Urinary bladder (tissue), 3 donors: ENCODE measurements at regions not wholly inside any gene's neighbourhood (a gene's known extent, or its start where the extent isn't known, plus 50 kb on each side); places are given as distances from the start of the nearest gene placed in this dataset.
"Not testable (repeated sequence)": the region's sequence is repeated elsewhere in the genome, so short reads cannot be mapped to it uniquely, and the experiment has no call there.

Experiments
- DNase-seq: peaks from one replicate; pipeline ENCODE4 v3.0.0-alpha.2; 2015; ENCODE audit errors: extremely low spot score
- H3K27ac ChIP-seq: one replicate; pipeline ENCODE4 v1.5.1; 2013; ENCODE audit warnings: low read depth, mild to moderate bottlenecking, moderate library complexity
- H3K36me3 ChIP-seq: one replicate; pipeline ENCODE4 v1.6.1; 2013; ENCODE audit warnings: mild to moderate bottlenecking, moderate library complexity; ENCODE audit not compliant: insufficient read depth
- H3K4me1 ChIP-seq: one replicate; pipeline ENCODE4 v1.6.1; 2013; ENCODE audit warnings: mild to moderate bottlenecking, moderate library complexity; ENCODE audit not compliant: insufficient read depth
- H3K4me3 ChIP-seq: one replicate; pipeline ENCODE4 v1.5.1; 2013; ENCODE audit warnings: low read depth, low read length
- WGBS: extraction: QIAGEN DNeasy Blood & Tissue Kit; methylation state at CpG from one replicate; pipeline ENCODE4 v1.1.7; 2013; 5-methylcytosine and 5-hydroxymethylcytosine counted together
- donor health status: healthy with polysubstance abuse.
- donor health status: healthy.

DNA sequence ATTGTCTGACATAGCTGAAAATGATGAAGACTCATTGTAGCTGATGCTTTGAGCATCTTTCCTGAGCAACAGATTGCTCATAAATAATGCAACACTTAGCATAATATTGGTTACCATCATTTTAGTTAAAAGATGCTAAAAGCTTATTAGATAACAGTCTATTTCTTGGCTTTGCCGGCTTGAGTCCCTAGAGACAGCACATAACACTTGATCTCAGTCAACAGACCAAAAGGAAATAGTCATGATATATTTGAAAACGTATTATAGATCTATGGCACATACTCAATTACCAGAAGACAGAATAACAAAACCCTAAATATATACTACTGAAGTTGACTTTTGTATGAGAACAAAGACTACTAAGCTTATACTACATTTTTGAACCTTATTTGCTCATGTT is 846.7 kb upstream of the EPHA5 start:
- WGBS = 61% methylated on average over 2 of the region's 2 CpGs
- H3K36me3 ChIP-seq = no peaks in the 10 kb centered on the region
- H3K4me3 ChIP-seq = no peak overlapping the region
- H3K27ac ChIP-seq = no peak overlapping the region
- no peaks in the 10 kb centered on the region for H3K4me1 ChIP-seq
- DNase-seq = no peak

- no peak for DNase-seq
- no peaks in the 10 kb centered on the region for H3K36me3 ChIP-seq
- no peak overlapping the region for H3K4me3 ChIP-seq
- H3K27ac ChIP-seq = no peak overlapping the region
- no peaks in the 10 kb centered on the region for H3K4me1 ChIP-seq
- 80% methylated on average over 2 of the region's 2 CpGs for WGBS
Measured at GRCh38 chr4:66506985-66507384, 836.7 kb upstream of the EPHA5 start.

DNA sequence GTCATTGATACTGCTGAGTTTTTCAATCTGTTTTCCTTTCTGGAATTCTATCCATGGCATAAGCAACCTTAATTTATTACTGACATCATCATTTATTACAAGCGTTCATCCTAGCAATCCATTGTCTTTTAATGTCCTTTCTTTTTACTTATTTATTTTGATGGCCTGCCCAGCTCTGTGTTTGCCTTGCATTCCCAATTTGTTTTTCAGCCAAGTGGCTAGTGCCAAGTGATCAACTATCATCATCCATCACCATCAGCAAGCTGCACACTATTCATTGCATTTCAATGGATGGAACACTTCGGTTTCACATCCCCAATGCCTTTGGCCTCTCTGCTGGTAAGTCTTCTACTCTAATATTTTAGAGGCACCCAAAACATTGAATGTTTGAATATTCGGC is 831.7 kb upstream of the EPHA5 start:
- Histone ChIP-seq H3K36me3 (no peaks in the 10 kb centered on the region), H3K4me1 (no peaks in the 10 kb centered on the region), H3K27ac (no peak overlapping the region), H3K4me3 (no peak overlapping the region)
- 89% methylated on average over 3 of the region's 3 CpGs for WGBS
- DNase-seq = no peak

DNA sequence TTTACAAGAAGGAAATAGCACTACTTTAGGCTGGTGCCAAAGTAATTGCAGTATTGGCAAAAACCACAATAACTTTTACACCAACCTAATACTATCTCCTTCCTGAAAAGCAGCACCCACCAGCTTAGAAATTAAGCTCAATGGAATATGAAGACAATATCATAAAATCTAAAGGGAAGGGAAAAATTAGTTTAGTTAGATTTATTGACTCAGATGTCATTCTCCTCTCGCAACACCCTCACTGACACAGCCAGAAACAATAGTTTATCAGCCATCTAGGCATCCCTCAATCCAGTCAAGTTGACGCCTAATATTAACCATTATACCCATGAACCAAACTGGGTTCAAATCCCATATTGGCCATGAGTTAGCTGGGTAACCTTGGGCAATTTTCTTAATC is 820.4 kb upstream of the EPHA5 start:
- no peak for DNase-seq

DNA sequence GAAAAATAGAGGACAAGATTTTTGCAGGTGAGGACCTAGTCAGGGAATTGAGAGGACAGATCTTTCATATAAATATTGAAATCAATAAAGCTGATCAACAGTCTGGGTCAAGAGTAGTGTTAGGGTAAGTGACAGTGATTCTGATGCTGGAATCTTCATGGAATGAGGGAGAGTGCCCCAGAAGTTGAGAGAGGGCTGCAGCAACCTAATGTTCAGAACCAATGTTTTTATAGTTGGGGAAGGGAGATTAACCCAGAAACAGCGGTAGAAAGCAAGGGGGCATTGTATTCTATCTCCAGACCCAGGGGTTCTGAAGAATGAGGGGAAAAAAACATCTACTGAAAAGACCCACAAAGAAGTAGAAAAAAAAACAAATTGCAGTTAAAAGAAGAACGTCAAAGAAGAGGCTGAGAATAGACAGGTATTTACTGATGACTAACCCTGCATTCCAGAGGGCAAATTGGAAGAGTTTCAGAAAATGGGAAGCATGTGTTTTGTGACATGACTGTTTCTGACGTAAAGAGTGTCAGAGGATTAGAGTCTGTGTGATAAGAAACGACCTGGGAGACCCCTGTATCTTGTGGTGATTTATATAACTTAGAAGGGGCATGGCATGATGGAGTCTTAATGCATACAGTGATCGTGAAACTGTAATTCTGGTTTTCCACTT is 819.6 kb upstream of the EPHA5 start:
- Histone ChIP-seq H3K4me1 (no peaks in the 10 kb centered on the region), H3K36me3 (no peaks in the 10 kb centered on the region), H3K4me3 (no peak overlapping the region), H3K27ac (no peak overlapping the region)
- WGBS = 21% methylated on average over 5 of the region's 5 CpGs
- no peak for DNase-seq

More for the DNA sequence above, 820.4 kb upstream of the EPHA5 start:
- Histone ChIP-seq H3K4me1 (no peaks in the 10 kb centered on the region), H3K36me3 (no peaks in the 10 kb centered on the region), H3K27ac (no peak overlapping the region), H3K4me3 (no peak overlapping the region)
- 94% methylated on average over 2 of the region's 2 CpGs for WGBS

- H3K4me1 ChIP-seq = no peaks in the 10 kb centered on the region
- no peaks in the 10 kb centered on the region for H3K36me3 ChIP-seq
- no peak overlapping the region for H3K27ac ChIP-seq
- DNase-seq = no peak
- H3K4me3 ChIP-seq = no peak overlapping the region
Measured at GRCh38 chr4:66489370-66489769, 819.1 kb upstream of the EPHA5 start.

- Histone ChIP-seq H3K4me1 (no peaks in the 10 kb centered on the region), H3K4me3 (no peak overlapping the region), H3K27ac (no peak overlapping the region), H3K36me3 (no peaks in the 10 kb centered on the region)
- no peak for DNase-seq
- WGBS = over 99% methylated on average over 1 of the region's 1 CpG
Measured at GRCh38 chr4:66486068-66486467, 815.8 kb upstream of the EPHA5 start.

DNA sequence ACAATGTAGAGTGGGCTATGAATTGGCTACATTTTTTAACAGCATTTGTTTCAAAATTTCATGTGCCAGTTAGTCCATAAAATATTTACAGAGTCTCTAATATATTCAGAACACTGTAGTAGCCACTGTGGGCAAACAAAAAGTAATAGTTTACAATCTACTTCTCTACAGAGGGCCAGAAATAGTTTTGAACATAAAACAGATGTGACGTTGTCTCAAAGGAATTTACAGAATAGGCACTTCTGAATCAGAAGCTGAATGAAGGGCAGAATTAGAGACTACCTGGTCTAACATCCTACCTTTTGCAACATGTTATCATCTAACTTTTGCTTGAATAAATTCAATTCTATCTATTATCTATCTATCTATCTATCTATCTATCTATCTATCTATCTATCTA is 811.9 kb upstream of the EPHA5 start:
- 62% methylated on average over 1 of the region's 1 CpG for WGBS
- H3K4me1 ChIP-seq = no peaks in the 10 kb centered on the region
- H3K27ac ChIP-seq = no peak overlapping the region
- DNase-seq = no peak
- no peak overlapping the region for H3K4me3 ChIP-seq
- H3K36me3 ChIP-seq = no peaks in the 10 kb centered on the region

- WGBS = 33% methylated on average over 3 of the region's 3 CpGs
- H3K27ac ChIP-seq = no peak overlapping the region
Measured at GRCh38 chr4:66475596-66475995, 805.3 kb upstream of the EPHA5 start.

DNA sequence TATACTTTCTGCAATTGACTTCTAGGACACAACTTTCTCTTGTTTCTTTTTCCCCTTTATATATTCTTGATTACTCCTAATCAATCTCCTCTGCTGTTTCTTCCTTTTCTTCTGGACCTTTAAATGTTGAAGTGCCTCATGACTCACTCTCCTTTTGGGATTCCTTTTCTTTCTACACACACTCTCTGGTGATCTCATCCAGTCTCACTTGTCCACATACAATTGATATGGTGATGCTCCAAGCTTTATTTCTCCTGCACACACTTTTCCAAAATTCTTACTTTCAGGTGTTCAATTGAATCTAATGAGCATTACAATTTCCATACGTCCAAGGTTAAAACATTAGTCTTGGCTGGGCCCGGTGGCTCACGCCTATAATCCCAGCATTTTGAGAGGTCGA is 794.8 kb upstream of the EPHA5 start:
- Histone ChIP-seq H3K36me3 (no peaks in the 10 kb centered on the region), H3K4me1 (no peaks in the 10 kb centered on the region), H3K4me3 (no peak overlapping the region), H3K27ac (no peak overlapping the region)
- 91% methylated on average over 4 of the region's 4 CpGs for WGBS
- no peak for DNase-seq

More at GRCh38 chr4:66475596-66475995, 805.3 kb upstream of the EPHA5 start:
- no peak for DNase-seq
- no peaks in the 10 kb centered on the region for H3K36me3 ChIP-seq
- no peak overlapping the region for H3K4me3 ChIP-seq
- H3K4me1 ChIP-seq = no peaks in the 10 kb centered on the region

DNA sequence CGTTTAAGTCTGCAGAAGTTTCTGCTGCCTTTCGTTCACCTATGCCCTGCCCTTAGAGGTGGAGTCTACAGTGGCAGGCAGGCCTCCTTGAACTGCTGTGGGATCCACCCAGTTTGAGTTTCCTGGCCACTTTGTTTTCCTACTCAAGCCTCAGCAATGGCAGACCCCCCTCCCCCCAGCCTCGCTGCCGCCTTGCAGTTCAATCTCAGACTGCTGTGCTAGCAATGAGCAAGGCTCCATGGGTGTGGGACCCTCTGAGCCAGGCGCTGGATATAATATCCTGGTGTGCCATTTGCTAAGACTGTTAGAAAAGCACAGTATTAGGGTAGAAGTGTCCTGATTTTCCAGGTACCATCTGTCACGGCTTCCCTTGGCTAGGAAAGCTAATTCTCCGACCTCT is 792.6 kb upstream of the EPHA5 start:
- not testable (repeated sequence) for H3K4me1 ChIP-seq, H3K27ac ChIP-seq, DNase-seq, H3K36me3 ChIP-seq, H3K4me3 ChIP-seq
- 76% methylated on average over 7 of the region's 7 CpGs for WGBS

DNA sequence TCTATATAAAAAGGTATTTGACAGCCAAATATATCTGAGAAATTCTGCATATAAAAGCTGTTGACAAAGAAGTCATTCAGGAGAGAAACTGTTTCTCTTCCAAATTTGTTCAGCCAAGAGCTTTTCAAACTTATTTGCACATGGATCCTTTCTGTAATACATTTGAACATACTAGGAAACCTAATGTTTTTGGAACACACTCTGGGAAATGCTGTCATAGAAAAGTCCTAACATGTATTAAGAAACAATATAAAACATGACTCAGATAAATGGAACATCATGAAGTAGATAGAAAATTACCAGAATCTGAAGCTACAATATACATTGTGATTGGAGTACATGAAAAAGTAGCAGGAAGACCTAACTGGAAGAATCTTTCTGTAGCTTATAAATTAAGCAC is 781.5 kb upstream of the EPHA5 start:
- H3K36me3 ChIP-seq = no peaks in the 10 kb centered on the region
- no peak overlapping the region for H3K27ac ChIP-seq
- no peak for DNase-seq
- no peak overlapping the region for H3K4me3 ChIP-seq
- no peaks in the 10 kb centered on the region for H3K4me1 ChIP-seq

DNA sequence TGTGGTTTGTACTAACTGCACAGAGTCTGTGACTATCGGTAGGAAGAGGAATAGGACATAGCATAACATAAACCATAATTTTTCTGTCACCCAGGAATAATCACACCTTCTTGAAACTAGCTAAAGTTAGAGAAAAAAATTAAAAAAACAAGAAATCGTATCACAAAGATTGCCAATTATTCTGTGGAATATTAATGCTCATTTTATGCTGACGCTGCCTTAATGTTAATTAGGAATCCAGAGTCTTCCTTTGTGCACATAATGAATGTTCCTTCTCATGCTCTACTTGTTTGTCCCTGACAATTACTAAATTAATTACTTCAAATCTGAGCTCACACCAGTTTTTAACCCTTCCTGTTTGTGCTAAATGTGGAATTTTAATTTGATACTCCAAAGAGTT is 772.7 kb upstream of the EPHA5 start:
- no peak overlapping the region for H3K4me3 ChIP-seq
- no peak for DNase-seq
- H3K4me1 ChIP-seq = no peaks in the 10 kb centered on the region
- WGBS = 85% methylated on average over 3 of the region's 3 CpGs
- no peak overlapping the region for H3K27ac ChIP-seq
- H3K36me3 ChIP-seq = no peaks in the 10 kb centered on the region

DNA sequence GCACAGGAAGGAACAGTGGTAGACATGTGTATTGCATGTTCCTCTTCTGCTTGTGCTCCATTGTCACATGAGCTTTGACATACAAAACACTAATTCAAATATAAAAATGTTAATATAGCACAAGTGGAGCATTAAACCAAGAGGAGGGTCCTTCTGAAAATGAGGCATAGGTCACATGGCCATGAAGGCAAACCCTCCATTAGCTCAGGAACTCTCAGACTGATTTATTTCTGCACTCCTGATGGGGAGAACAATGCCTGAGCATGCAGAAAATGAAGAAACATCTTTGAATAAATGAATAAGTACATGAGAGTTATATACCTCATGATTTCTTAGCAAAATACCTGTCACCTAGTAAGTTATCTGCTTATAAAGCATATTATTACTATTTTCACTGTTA is 769.2 kb upstream of the EPHA5 start:
- H3K4me3 ChIP-seq = no peak overlapping the region
- H3K27ac ChIP-seq = no peak overlapping the region
- no peaks in the 10 kb centered on the region for H3K4me1 ChIP-seq
- no peaks in the 10 kb centered on the region for H3K36me3 ChIP-seq
- no peak for DNase-seq

- Histone ChIP-seq H3K36me3 (no peaks in the 10 kb centered on the region), H3K4me1 (no peaks in the 10 kb centered on the region), H3K27ac (no peak overlapping the region), H3K4me3 (no peak overlapping the region)
- WGBS = 77% methylated on average over 4 of the region's 4 CpGs
- no peak for DNase-seq
Measured at GRCh38 chr4:66433706-66434105, 763.4 kb upstream of the EPHA5 start.
